IMR-90 (cell line): ENCODE measurements at regions not wholly inside any gene's neighbourhood (a gene's known extent, or its start where the extent isn't known, plus 50 kb on each side); places are given as distances from the start of the nearest gene placed in this dataset.

Experiments
- ATAC-seq: fragments of 200-7000 bp; cut with Tn5 transposase; 2 replicates; pipeline ENCODE4 v1.9.1; 2020; ENCODE audit warnings: low read depth, mild to moderate bottlenecking, moderate library complexity
- BruUV-seq: library from RNA; stranded (reverse); fragments of 400-500 nt; replicated peaks from 2 replicates; lab custom pipeline; 2021; lab: Mats Ljungman, UMichigan
- CTCF ChIA-PET: fragments of 300-600 bp; formaldehyde crosslinking; extraction: SDS; loops from one replicate; lab custom pipeline; 2021; ENCODE audit warnings: antibody characterized with exemption; lab: Yijun Ruan, JAX
- POLR2A ChIA-PET: fragments of 300-600 bp; sonication (Branson Sonifier 250); formaldehyde crosslinking; loops from one replicate; lab custom pipeline; 2022; ENCODE audit warnings: antibody characterized with exemption; ENCODE audit not compliant: unreplicated experiment; lab: Charles Lee
- DNase-seq: peaks from one replicate; pipeline ENCODE4 v3.0.0; 2013
- H2AFZ ChIP-seq: replicated peaks from 2 replicates; pipeline ENCODE3; 2013; ENCODE audit warnings: low read length, mild to moderate bottlenecking; ENCODE audit not compliant: poor library complexity
- H2AK5ac ChIP-seq: 2 replicates; pipeline ENCODE4 v1.6.1; 2013; ENCODE audit warnings: low read depth, low read length, inconsistent platforms
- H2AK9ac ChIP-seq: replicated peaks from 2 replicates; pipeline ENCODE3; 2013; ENCODE audit warnings: mild to moderate bottlenecking, low read depth, low read length, moderate library complexity; ENCODE audit not compliant: poor library complexity
- H2BK120ac ChIP-seq: 2 replicates; pipeline ENCODE4 v1.6.1; 2013; ENCODE audit warnings: low read depth, low read length, inconsistent platforms
- H2BK15ac ChIP-seq: 3 replicates; pipeline ENCODE4 v1.6.1; 2013; ENCODE audit warnings: low read depth, low read length, inconsistent platforms
- H2BK20ac ChIP-seq: 2 replicates; pipeline ENCODE4 v1.6.1; 2013; ENCODE audit warnings: low read depth, mild to moderate bottlenecking, inconsistent platforms, low read length, moderate library complexity
- H2BK5ac ChIP-seq: 2 replicates; pipeline ENCODE4 v1.6.1; 2013; ENCODE audit warnings: mild to moderate bottlenecking, low read depth, low read length, inconsistent platforms; ENCODE audit not compliant: poor library complexity, severe bottlenecking
- H3K14ac ChIP-seq: replicated peaks from 2 replicates; pipeline ENCODE4 v1.6.1; 2013; ENCODE audit warnings: low read depth, low read length, inconsistent platforms
- H3K18ac ChIP-seq: 2 replicates; pipeline ENCODE4 v1.6.1; 2013; ENCODE audit warnings: low read depth, low read length, control low read depth
- H3K23ac ChIP-seq: 2 replicates; pipeline ENCODE4 v1.6.1; 2013; ENCODE audit warnings: low read depth, low read length, inconsistent platforms
- H3K27ac ChIP-seq: 2 replicates; pipeline ENCODE4 v1.5.1; 2013; ENCODE audit warnings: mild to moderate bottlenecking, control low read depth, low read length; ENCODE audit not compliant: insufficient read depth
- H3K27me3 ChIP-seq: 2 replicates; pipeline ENCODE4 v1.6.1; 2013; ENCODE audit warnings: low read length; ENCODE audit not compliant: control insufficient read depth, insufficient read depth
- H3K36me3 ChIP-seq: 2 replicates; pipeline ENCODE4 v1.6.1; 2013; ENCODE audit warnings: low read length, mixed read lengths; ENCODE audit not compliant: control insufficient read depth, insufficient read depth
- H3K4ac ChIP-seq: 2 replicates; pipeline ENCODE4 v1.6.1; 2013; ENCODE audit warnings: low read depth, low read length, inconsistent platforms
- H3K4me1 ChIP-seq: 2 replicates; pipeline ENCODE4 v1.6.1; 2013; ENCODE audit warnings: low read length, mixed read lengths; ENCODE audit not compliant: control insufficient read depth, insufficient read depth
- H3K4me2 ChIP-seq: 2 replicates; pipeline ENCODE4 v1.6.1; 2013; ENCODE audit warnings: low read depth, mild to moderate bottlenecking, control low read depth, low read length, moderate library complexity
- H3K4me3 ChIP-seq: 2 replicates; pipeline ENCODE4 v1.5.1; 2013; ENCODE audit warnings: low read depth, mild to moderate bottlenecking, control low read depth, low read length, moderate library complexity; ENCODE audit not compliant: insufficient read depth
- H3K56ac ChIP-seq: 2 replicates; pipeline ENCODE4 v1.6.1; 2013; ENCODE audit warnings: low read length, inconsistent platforms; ENCODE audit not compliant: insufficient read depth; ENCODE audit errors: extremely low read depth
- H3K79me1 ChIP-seq, 2 experiments: 2 replicates each; pipeline ENCODE4 v1.6.1; 2013; ENCODE audit warnings: low read length in 2 of 2, inconsistent platforms in 1 of 2, low read depth in 1 of 2
- H3K9ac ChIP-seq: 2 replicates; pipeline ENCODE4 v1.6.1; 2013; ENCODE audit warnings: low read depth, low read length, control low read depth
- H3K9me1 ChIP-seq: 2 replicates; pipeline ENCODE4 v1.6.1; 2013; ENCODE audit warnings: low read length, inconsistent platforms; ENCODE audit not compliant: insufficient read depth
- H3K9me3 ChIP-seq: 2 replicates; pipeline ENCODE4 v1.6.1; 2013; ENCODE audit warnings: low read length; ENCODE audit not compliant: control insufficient read depth, insufficient read depth
- H4K20me1 ChIP-seq: 2 replicates; pipeline ENCODE4 v1.6.1; 2013; ENCODE audit warnings: low read length, inconsistent platforms; ENCODE audit not compliant: insufficient read depth
- H4K5ac ChIP-seq: 2 replicates; pipeline ENCODE4 v1.6.1; 2013; ENCODE audit warnings: mild to moderate bottlenecking, low read depth, low read length, control low read depth
- H4K8ac ChIP-seq, 2 experiments: 2 replicates each; pipeline ENCODE4 v1.6.1; 2013; ENCODE audit warnings: low read depth in 2 of 2, low read length in 2 of 2, control low read depth in 1 of 2, inconsistent platforms in 1 of 2
- H4K91ac ChIP-seq: 2 replicates; pipeline ENCODE4 v1.6.1; 2013; ENCODE audit warnings: low read depth, low read length, inconsistent platforms; ENCODE audit not compliant: insufficient read depth
- MAZ ChIP-seq: IDR thresholded peaks from 2 replicates; pipeline ENCODE4 v1.6.1; 2012; ENCODE audit warnings: low read depth, mild to moderate bottlenecking, low read length, improper control_type of control experiment, moderate library complexity, borderline replicate concordance
- WGBS, 2 experiments: methylation state at CpG; one replicate each; pipeline versions ENCODE4 v1.1.5 to v1.1.7; 2013; ENCODE audit warnings: missing lambda C conversion rate in 2 of 2; ENCODE audit not compliant: insufficient read length in 1 of 2; ENCODE audit errors: extremely low coverage in 2 of 2; 5-methylcytosine and 5-hydroxymethylcytosine counted together
- dilution Hi-C: fragments of 300-500 bp; cut with HindIII; formaldehyde crosslinking; loops from one replicate; pipeline ENCODE4 v1.14.3; 2018; ENCODE audit warnings: low sequenced_read_pairs; ENCODE audit not compliant: unreplicated experiment
- in situ Hi-C: fragments of 300-500 bp; cut with MboI; formaldehyde crosslinking; loops from 3 replicates; pipeline ENCODE4 v1.14.3; 2019; ENCODE audit warnings: low sequenced_read_pairs, inconsistent platforms, mixed read lengths
- intact Hi-C: fragments of 100-400 bp; cut with micrococcal nuclease; formaldehyde crosslinking; loops from 2 replicates; pipeline ENCODE4 v1.10.0; 2022

DNA sequence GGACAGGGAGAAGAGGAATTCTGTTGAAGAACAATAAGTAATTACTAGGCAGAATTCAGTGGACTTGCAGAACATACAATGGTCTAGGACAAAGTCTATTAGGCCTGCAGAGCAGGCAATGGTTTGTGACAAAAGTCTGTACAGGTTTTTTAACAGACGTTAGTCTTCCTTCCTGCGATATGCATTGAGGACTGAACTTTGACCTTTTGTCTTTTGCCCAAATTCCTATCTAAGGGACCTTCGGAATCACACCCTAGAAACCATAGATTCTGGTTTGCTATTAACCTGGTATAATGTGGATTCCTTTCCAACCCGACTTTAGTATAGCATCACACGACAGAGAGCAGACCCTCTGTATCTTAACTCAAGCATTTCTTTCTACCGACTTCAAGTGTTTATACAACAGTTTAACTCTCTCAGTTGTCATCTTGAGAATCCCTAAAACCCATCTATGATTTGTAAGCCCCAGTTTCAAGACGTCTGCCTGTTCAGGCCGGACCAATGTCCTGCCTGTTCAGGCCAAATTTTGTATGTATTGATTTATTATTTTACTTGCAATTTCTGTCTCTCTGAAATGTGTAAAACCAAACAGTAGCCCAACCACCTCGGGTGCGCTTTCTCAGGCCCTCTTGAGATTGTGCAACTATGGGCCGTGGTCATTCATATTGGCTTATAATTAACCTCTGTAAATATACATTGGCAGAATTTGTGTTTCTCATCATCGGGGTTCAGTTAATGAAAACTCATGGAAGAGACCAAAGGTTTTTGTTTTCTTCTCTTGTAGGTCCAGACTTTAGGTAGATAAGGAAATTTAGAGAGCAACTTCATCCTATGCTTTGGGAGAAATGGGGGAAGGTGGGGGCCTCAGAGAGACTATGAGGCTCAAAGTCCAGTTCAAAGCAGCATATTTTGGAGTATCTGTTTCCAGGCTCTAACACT, 76.9 kb upstream of the TNFSF18 start:
- Histone ChIP-seq H3K56ac (no peak overlapping the region), H3K27me3 (no peaks in the 10 kb centered on the region), H4K20me1 (no peaks in the 10 kb centered on the region), H2BK120ac (no peak overlapping the region), H2AK9ac (no peak overlapping the region), H4K91ac (no peak overlapping the region), H3K14ac (no peak overlapping the region), H3K4me1 (peaks cover 5% of the 10 kb centered on the region), H4K5ac (no peak overlapping the region), H3K79me1 (no peaks in the 10 kb centered on the region), H3K4me2 (no peak overlapping the region), H3K4me3 (no peak overlapping the region), H2AFZ (no peak overlapping the region), H2AK5ac (no peak overlapping the region), H3K9ac (no peak overlapping the region), H3K4ac (no peak overlapping the region), H3K18ac (no peak overlapping the region), H3K9me1 (peaks cover 1% of the 10 kb centered on the region; the same call in 1 of the 2 replicates), H3K27ac (no peak overlapping the region), H3K36me3 (no peaks in the 10 kb centered on the region), H3K9me3 (no peaks in the 10 kb centered on the region), H3K23ac (no peak overlapping the region), H2BK20ac (no peak overlapping the region), H2BK15ac (no peak overlapping the region), H2BK5ac (no peak overlapping the region), H4K8ac (no peak overlapping the region)
- no peak for TF ChIP-seq MAZ
- in situ Hi-C loops (loop anchor here (10.0 kb wide), 1 partner anchor 63 kb away; no protein-coding TSS in a partner anchor), dilution Hi-C loops (no loop called here), intact Hi-C loops (loop anchor here (10.0 kb wide), 1 partner anchor 173 kb away; no protein-coding TSS in a partner anchor)
- ATAC-seq (no peak), DNase-seq (no peak)
- ChIA-PET CTCF (no interaction called here), POLR2A (no interaction called here)
- WGBS, 2 experiments, result no CpG with 5 or more reads among the region's 12 CpGs
- BruUV-seq, result no TSS peak
